Neural cell (in vitro differentiated cells): ENCODE measurements at regions not wholly inside any gene's neighbourhood (a gene's known extent, or its start where the extent isn't known, plus 50 kb on each side); places are given as distances from the start of the nearest gene placed in this dataset.

Source experiments
- H2AFZ ChIP-seq: fragments of 200-600, 300-800 bp; sonication (generic), shearing (Covaris generic); 2 replicates; pipeline ENCODE4 v1.6.0; 2014; ENCODE audit warnings: low read depth, mild to moderate bottlenecking, antibody characterized with exemption, low read length, moderate library complexity
- H3F3A ChIP-seq: fragments of 200-600 bp; shearing (Covaris generic); 2 replicates; pipeline ENCODE4 v1.6.1; 2016; ENCODE audit warnings: mild to moderate bottlenecking, moderate library complexity, mixed read lengths, antibody characterized with exemption, low read length; ENCODE audit not compliant: insufficient read depth, poor library complexity, severe bottlenecking
- H3K27ac ChIP-seq: fragments of 200-600, 300-800 bp; sonication (generic), shearing (Covaris generic); 2 replicates; pipeline ENCODE4 v1.5.1; 2014; ENCODE audit warnings: mild to moderate bottlenecking, low read length, moderate library complexity
- H3K27me3 ChIP-seq: fragments of 300-800, 200-600 bp; sonication (generic), shearing (Covaris generic); 2 replicates; pipeline ENCODE4 v1.6.0; 2014; ENCODE audit warnings: mild to moderate bottlenecking, low read depth, low read length, moderate library complexity; ENCODE audit not compliant: insufficient read depth
- H3K36me3 ChIP-seq: fragments of 300-800, 200-600 bp; sonication (generic), shearing (Covaris generic); 2 replicates; pipeline ENCODE4 v1.5.1; 2014; ENCODE audit warnings: mild to moderate bottlenecking, antibody characterized with exemption, low read length, moderate library complexity; ENCODE audit not compliant: insufficient read depth
- H3K4me2 ChIP-seq: fragments of 300-800, 200-600 bp; sonication (generic), shearing (Covaris generic); 2 replicates; pipeline ENCODE4 v1.6.0; 2014; ENCODE audit warnings: mild to moderate bottlenecking, low read length
- H3K4me3 ChIP-seq: fragments of 300-800, 200-600 bp; sonication (generic), shearing (Covaris generic); 2 replicates; pipeline ENCODE4 v1.5.1; 2014; ENCODE audit warnings: mild to moderate bottlenecking, low read length, moderate library complexity
- H3K79me2 ChIP-seq: fragments of 200-600 bp; shearing (Covaris generic); replicated peaks from 2 replicates; pipeline ENCODE4 v1.6.0; 2014; ENCODE audit warnings: mild to moderate bottlenecking, low read length, moderate library complexity; ENCODE audit not compliant: insufficient read depth
- H3K9ac ChIP-seq: fragments of 300-800, 200-600 bp; sonication (generic), shearing (Covaris generic); 2 replicates; pipeline ENCODE4 v1.6.1; 2016; ENCODE audit warnings: mild to moderate bottlenecking, low read length, mixed read lengths
- H3K9me2 ChIP-seq: fragments of 200-600 bp; shearing (Covaris generic); 2 replicates; pipeline ENCODE4 v1.6.1; 2016; ENCODE audit warnings: mild to moderate bottlenecking, low read length, mixed read lengths; ENCODE audit not compliant: insufficient read depth
- H3K9me3 ChIP-seq: fragments of 200-600, 300-800 bp; sonication (generic), shearing (Covaris generic); 2 replicates; pipeline ENCODE4 v1.6.1; 2016; ENCODE audit warnings: mild to moderate bottlenecking, mixed run types, low read length, moderate library complexity, mixed read lengths
- H4K20me1 ChIP-seq: fragments of 200-600 bp; shearing (Covaris generic); 2 replicates; pipeline ENCODE4 v1.6.1; 2016; ENCODE audit warnings: mild to moderate bottlenecking, mixed run types; ENCODE audit not compliant: insufficient read depth
- CTCF ChIP-seq: fragments of 450-650 bp; IDR thresholded peaks from 2 replicates; pipeline ENCODE4 v1.5.1; 2014; ENCODE audit warnings: antibody characterized with exemption, mild to moderate bottlenecking, moderate library complexity; ENCODE audit not compliant: poor library complexity, severe bottlenecking
- EP300 ChIP-seq: fragments of 450-650 bp; conservative IDR thresholded peaks from 2 replicates; pipeline ENCODE4 v1.6.1; 2014; ENCODE audit warnings: antibody characterized with exemption, mild to moderate bottlenecking, moderate library complexity; ENCODE audit not compliant: poor library complexity, severe bottlenecking
- EZH2 ChIP-seq: fragments of 200-600, 300-800 bp; shearing (Covaris generic), sonication (generic); IDR thresholded peaks from 2 replicates; pipeline ENCODE4 v1.6.1; 2014; ENCODE audit warnings: antibody characterized with exemption, low read length, borderline replicate concordance, mild to moderate bottlenecking; ENCODE audit not compliant: insufficient read depth, poor library complexity, severe bottlenecking
- MXI1 ChIP-seq: fragments of 450-650 bp; conservative IDR thresholded peaks from 2 replicates; pipeline ENCODE4 v1.6.1; 2014; ENCODE audit warnings: antibody characterized with exemption, mild to moderate bottlenecking; ENCODE audit not compliant: poor library complexity, severe bottlenecking
- POLR2AphosphoS5 ChIP-seq: IDR thresholded peaks from 2 replicates; pipeline ENCODE4 v1.6.1; 2012
- RAD21 ChIP-seq: fragments of 450-650 bp; conservative IDR thresholded peaks from 2 replicates; pipeline ENCODE4 v1.6.1; 2014; ENCODE audit warnings: antibody characterized with exemption, mild to moderate bottlenecking, moderate library complexity
- REST ChIP-seq: IDR thresholded peaks from 2 replicates; pipeline ENCODE4 v1.6.1; 2012; ENCODE audit warnings: borderline replicate concordance
- SMC3 ChIP-seq: fragments of 450-650 bp; conservative IDR thresholded peaks from 2 replicates; pipeline ENCODE4 v1.6.1; 2014; ENCODE audit warnings: antibody characterized with exemption, mild to moderate bottlenecking, moderate library complexity; ENCODE audit not compliant: poor library complexity
- TAF1 ChIP-seq: IDR thresholded peaks from 2 replicates; pipeline ENCODE4 v1.6.1; 2012; ENCODE audit warnings: low read depth

- H3K27me3 ChIP-seq, result no peaks in the 10 kb centered on the region
- H2AFZ ChIP-seq, result no peak overlapping the region
Measured at GRCh38 chr20:59403962-59404314, 103.5 kb downstream of the EDN3 start.

GRCh38 chr20:59404749-59405148 is 104.3 kb downstream of the EDN3 start:
- no peak overlapping the region for H3K4me3 ChIP-seq
- H3K27me3 ChIP-seq, result no peaks in the 10 kb centered on the region
- H3F3A ChIP-seq, result no peaks in the 10 kb centered on the region
- H3K36me3 ChIP-seq, result no peaks in the 10 kb centered on the region
- H3K9me2 ChIP-seq, result no peaks in the 10 kb centered on the region
- H3K4me2 ChIP-seq, result no peak overlapping the region
- H4K20me1 ChIP-seq, result no peaks in the 10 kb centered on the region
- H3K79me2 ChIP-seq, result no peaks in the 10 kb centered on the region
- H3K9me3 ChIP-seq, result no peaks in the 10 kb centered on the region
- H3K27ac ChIP-seq, result no peak overlapping the region
- H3K9ac ChIP-seq, result no peak overlapping the region
- no peak overlapping the region for H2AFZ ChIP-seq
- TF ChIP-seq RAD21 (no peak), SMC3 (no peak), REST (no peak), MXI1 (no peak), POLR2AphosphoS5 (no peak), EZH2 (no peak), TAF1 (no peak), EP300 (no peak)

More at GRCh38 chr20:59403962-59404314, 103.5 kb downstream of the EDN3 start:
- Histone ChIP-seq H3K79me2 (no peaks in the 10 kb centered on the region), H3K9ac (no peak overlapping the region), H3F3A (no peaks in the 10 kb centered on the region), H3K36me3 (no peaks in the 10 kb centered on the region), H3K27ac (no peak overlapping the region), H3K9me2 (no peaks in the 10 kb centered on the region), H3K4me2 (no peak overlapping the region), H4K20me1 (no peaks in the 10 kb centered on the region), H3K4me3 (peak overlapping the region; percentile 59), H3K9me3 (no peaks in the 10 kb centered on the region)
- TF ChIP-seq EP300, result no peak
- no peak for TF ChIP-seq RAD21
- TF ChIP-seq REST, result no peak
- no peak for TF ChIP-seq MXI1
- TF ChIP-seq TAF1, result no peak
- TF ChIP-seq SMC3, result no peak
- no peak for TF ChIP-seq CTCF
- TF ChIP-seq POLR2AphosphoS5, result no peak
- TF ChIP-seq EZH2, result no peak
